ENCODE measurements at regions not wholly inside any gene's neighbourhood (a gene's known extent, or its start where the extent isn't known, plus 50 kb on each side); places are given as distances from the start of the nearest gene placed in this dataset.
"Not testable (repeated sequence)": the region's sequence is repeated elsewhere in the genome, so short reads cannot be mapped to it uniquely, and the experiment has no call there.

DNA sequence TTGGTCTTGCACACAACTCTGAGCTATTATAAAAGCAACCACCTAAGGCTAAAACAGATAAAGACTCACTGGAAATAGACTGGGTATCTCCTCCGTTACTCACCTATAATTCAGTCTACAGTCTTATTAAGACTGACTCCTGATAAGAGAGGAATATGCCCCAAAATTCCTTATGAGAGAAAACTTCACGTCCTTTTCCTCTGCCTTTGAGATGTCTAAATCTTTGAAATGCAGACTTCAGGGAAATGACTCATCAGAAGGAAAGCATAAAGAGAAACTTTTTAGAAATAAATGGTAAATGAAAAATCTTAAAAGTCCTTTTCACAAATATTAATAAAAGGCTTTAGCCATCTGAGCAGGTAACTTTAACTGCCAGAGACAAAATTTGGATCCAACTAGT lies 187.5 kb upstream of the RTL1 start:
- H3K79me2 ChIP-seq (ENCODE audit: insufficient read depth, low read length): no peaks in the 10 kb centered on the region
- no peak overlapping the region for H2AFZ ChIP-seq (ENCODE audit: low read length)
- H3K4me1 ChIP-seq (ENCODE audit: insufficient read depth, low read length): peaks cover 7% of the 10 kb centered on the region
- H3K9me3 ChIP-seq (ENCODE audit: low read depth, low read length): no peaks in the 10 kb centered on the region
- TF ChIP-seq, protein P1, sequence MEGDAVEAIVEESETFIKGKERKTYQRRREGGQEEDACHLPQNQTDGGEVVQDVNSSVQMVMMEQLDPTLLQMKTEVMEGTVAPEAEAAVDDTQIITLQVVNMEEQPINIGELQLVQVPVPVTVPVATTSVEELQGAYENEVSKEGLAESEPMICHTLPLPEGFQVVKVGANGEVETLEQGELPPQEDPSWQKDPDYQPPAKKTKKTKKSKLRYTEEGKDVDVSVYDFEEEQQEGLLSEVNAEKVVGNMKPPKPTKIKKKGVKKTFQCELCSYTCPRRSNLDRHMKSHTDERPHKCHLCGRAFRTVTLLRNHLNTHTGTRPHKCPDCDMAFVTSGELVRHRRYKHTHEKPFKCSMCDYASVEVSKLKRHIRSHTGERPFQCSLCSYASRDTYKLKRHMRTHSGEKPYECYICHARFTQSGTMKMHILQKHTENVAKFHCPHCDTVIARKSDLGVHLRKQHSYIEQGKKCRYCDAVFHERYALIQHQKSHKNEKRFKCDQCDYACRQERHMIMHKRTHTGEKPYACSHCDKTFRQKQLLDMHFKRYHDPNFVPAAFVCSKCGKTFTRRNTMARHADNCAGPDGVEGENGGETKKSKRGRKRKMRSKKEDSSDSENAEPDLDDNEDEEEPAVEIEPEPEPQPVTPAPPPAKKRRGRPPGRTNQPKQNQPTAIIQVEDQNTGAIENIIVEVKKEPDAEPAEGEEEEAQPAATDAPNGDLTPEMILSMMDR (IDR thresholded peaks at IDR 0.05; ENCODE audit: extremely low read depth, low read depth, low read length): no peak
- H3K27me3 ChIP-seq (ENCODE audit: insufficient read depth, low read length): peaks cover 11% of the 10 kb centered on the region
- H3K4me2 ChIP-seq (ENCODE audit: insufficient read depth, low read length): no peak overlapping the region
- no peaks in the 10 kb centered on the region for H3K36me3 ChIP-seq (ENCODE audit: insufficient read depth, low read length)
- DNase-seq (ENCODE audit: insufficient read length, low spot score, missing footprints): no peak
- H4K20me1 ChIP-seq (ENCODE audit: insufficient read depth, low read length): no peaks in the 10 kb centered on the region
- H3K4me3 ChIP-seq (ENCODE audit: insufficient read depth, low read length): no peak overlapping the region
- H3K27ac ChIP-seq (ENCODE audit: low read depth, low read length): no peak overlapping the region

DNA sequence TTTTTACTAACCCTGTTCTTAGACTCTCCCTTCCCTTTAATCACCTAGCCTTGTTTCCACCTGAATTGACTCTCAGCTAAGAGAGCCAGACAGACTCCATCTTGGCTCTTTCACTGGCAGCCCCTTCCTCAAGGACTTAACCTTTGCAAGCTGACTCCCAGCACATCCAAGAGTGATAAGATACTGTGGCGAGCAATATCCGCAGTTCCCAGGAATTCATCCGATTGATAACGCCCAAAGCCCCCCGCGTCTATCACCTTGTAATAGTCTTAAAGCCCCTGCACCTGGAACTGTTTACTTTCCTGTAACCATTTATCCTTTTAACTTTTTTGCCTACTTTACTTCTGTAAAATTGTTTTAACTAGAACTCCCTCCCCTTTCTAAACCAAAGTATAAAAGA lies 191.4 kb upstream of the RTL1 start:
- H3K36me3 ChIP-seq (ENCODE audit: insufficient read depth, low read length); DNase-seq (ENCODE audit: insufficient read length, low spot score, missing footprints); H3K4me1 ChIP-seq (ENCODE audit: insufficient read depth, low read length); H4K20me1 ChIP-seq (ENCODE audit: insufficient read depth, low read length); H3K9me3 ChIP-seq (ENCODE audit: low read depth, low read length); H3K27ac ChIP-seq (ENCODE audit: low read depth, low read length); H2AFZ ChIP-seq (ENCODE audit: low read length); H3K79me2 ChIP-seq (ENCODE audit: insufficient read depth, low read length); H3K4me2 ChIP-seq (ENCODE audit: insufficient read depth, low read length); H3K4me3 ChIP-seq (ENCODE audit: insufficient read depth, low read length): not testable (repeated sequence)
- H3K27me3 ChIP-seq (ENCODE audit: insufficient read depth, low read length): peaks cover 13% of the 10 kb centered on the region

DNA sequence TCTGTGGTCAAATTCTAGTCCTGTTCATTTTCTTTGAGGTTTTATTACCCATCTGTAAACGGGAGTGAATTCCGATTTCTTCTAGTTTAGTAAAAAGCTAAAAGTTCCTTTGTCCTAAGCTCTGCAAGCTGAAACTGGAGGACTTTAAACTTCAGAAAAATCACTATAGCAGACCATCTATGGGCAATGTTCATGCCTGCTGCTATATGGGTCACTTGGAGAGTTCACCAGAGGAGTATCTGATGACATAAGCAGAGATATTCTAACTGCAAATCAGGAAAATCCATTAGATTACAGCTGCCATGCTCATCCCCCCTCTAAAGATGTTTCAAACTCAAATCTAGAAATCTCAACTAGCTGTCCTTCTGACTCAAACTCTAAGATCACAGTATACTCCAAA lies 193.0 kb upstream of the RTL1 start:
- H3K27me3 ChIP-seq (ENCODE audit: insufficient read depth, low read length): peaks cover 13% of the 10 kb centered on the region
- H3K4me3 ChIP-seq (ENCODE audit: insufficient read depth, low read length): no peak overlapping the region
- no peak overlapping the region for H3K27ac ChIP-seq (ENCODE audit: low read depth, low read length)
- no peaks in the 10 kb centered on the region for H4K20me1 ChIP-seq (ENCODE audit: insufficient read depth, low read length)
- DNase-seq (ENCODE audit: insufficient read length, low spot score, missing footprints): no peak
- H2AFZ ChIP-seq (ENCODE audit: low read length): no peak overlapping the region
- no peaks in the 10 kb centered on the region for H3K79me2 ChIP-seq (ENCODE audit: insufficient read depth, low read length)
- no peaks in the 10 kb centered on the region for H3K36me3 ChIP-seq (ENCODE audit: insufficient read depth, low read length)
- TF ChIP-seq, protein P1 (IDR thresholded peaks at IDR 0.05; ENCODE audit: extremely low read depth, low read depth, low read length): no peak
- H3K9me3 ChIP-seq (ENCODE audit: low read depth, low read length): no peaks in the 10 kb centered on the region
- H3K4me1 ChIP-seq (ENCODE audit: insufficient read depth, low read length): peaks cover 9% of the 10 kb centered on the region
- no peak overlapping the region for H3K4me2 ChIP-seq (ENCODE audit: insufficient read depth, low read length)

DNA sequence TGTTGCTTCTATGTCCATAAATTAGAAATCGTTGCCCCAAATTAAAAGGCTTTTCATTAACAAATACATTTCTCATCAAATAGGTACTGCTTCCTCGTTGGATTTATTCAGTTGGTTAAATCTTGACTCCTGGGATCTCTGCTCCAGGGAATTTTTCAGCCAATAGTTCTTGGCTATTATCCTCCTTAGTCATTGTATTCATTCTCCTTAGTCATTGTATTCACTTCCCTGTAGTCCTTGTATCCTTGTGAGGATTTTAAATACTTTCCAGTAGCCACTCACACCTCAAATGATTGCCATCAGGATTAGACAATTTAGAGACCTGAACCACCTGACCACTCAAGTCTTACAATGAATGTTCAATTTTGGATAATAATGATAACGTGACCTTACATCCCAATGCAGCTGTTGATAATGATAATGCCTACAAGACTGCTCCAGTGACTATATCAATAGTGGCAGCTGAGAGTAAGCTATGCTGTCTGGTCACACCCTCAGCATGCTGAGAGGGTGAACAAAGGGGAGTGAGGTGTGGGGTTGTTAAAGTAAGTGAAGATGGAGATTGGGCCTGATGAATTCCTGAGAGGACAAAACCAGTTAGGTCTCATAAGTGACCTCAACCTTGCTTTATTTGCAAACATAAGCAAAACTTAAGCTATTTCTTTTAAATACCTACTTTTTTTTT lies 193.7 kb upstream of the RTL1 start:
- H3K27me3 ChIP-seq (ENCODE audit: insufficient read depth, low read length): peaks cover 13% of the 10 kb centered on the region
- TF ChIP-seq, protein P1 (IDR thresholded peaks at IDR 0.05; ENCODE audit: extremely low read depth, low read depth, low read length): no peak
- H3K79me2 ChIP-seq (ENCODE audit: insufficient read depth, low read length): no peaks in the 10 kb centered on the region
- no peak overlapping the region for H3K27ac ChIP-seq (ENCODE audit: low read depth, low read length)
- no peak for DNase-seq (ENCODE audit: insufficient read length, low spot score, missing footprints)
- H3K4me1 ChIP-seq (ENCODE audit: insufficient read depth, low read length): peaks cover 9% of the 10 kb centered on the region
- no peaks in the 10 kb centered on the region for H3K9me3 ChIP-seq (ENCODE audit: low read depth, low read length)
- no peaks in the 10 kb centered on the region for H4K20me1 ChIP-seq (ENCODE audit: insufficient read depth, low read length)
- no peaks in the 10 kb centered on the region for H3K36me3 ChIP-seq (ENCODE audit: insufficient read depth, low read length)
- H3K4me2 ChIP-seq (ENCODE audit: insufficient read depth, low read length): no peak overlapping the region
- no peak overlapping the region for H2AFZ ChIP-seq (ENCODE audit: low read length)
- H3K4me3 ChIP-seq (ENCODE audit: insufficient read depth, low read length): no peak overlapping the region
